HG02623 (cell line): ENCODE measurements at regions not wholly inside any gene's neighbourhood (a gene's known extent, or its start where the extent isn't known, plus 50 kb on each side); places are given as distances from the start of the nearest gene placed in this dataset.

Source experiments
- ATAC-seq: cut with Tn5 transposase; IDR thresholded peaks from one replicate; pipeline ENCODE4 v1.9.1; 2021; ENCODE audit warnings: moderate library complexity; ENCODE audit not compliant: unreplicated experiment

GRCh38 chr6:77181749-77182148, 281.5 kb downstream of the HTR1B start:
- no peak for ATAC-seq

GRCh38 chr6:77180326-77180725, 283.0 kb downstream of the HTR1B start:
- ATAC-seq: no peak

GRCh38 chr6:77178821-77179220, 284.5 kb downstream of the HTR1B start:
- no peak for ATAC-seq

- ATAC-seq: no peak
Observed at GRCh38 chr6:77177470-77177869, 285.8 kb downstream of the HTR1B start.

- ATAC-seq: no peak
Observed at GRCh38 chr6:77173472-77174074, 289.7 kb downstream of the HTR1B start.

- ATAC-seq: no peak
Observed at GRCh38 chr6:77172578-77172977, 290.7 kb downstream of the HTR1B start.

- no peak for ATAC-seq
Observed at GRCh38 chr6:77159730-77160129, 303.6 kb downstream of the HTR1B start.

- no peak for ATAC-seq
Observed at GRCh38 chr6:77151241-77151640, 312.1 kb downstream of the HTR1B start.

- no peak for ATAC-seq
Observed at GRCh38 chr6:77150736-77151135, 312.6 kb downstream of the HTR1B start.

- ATAC-seq: no peak
Observed at GRCh38 chr6:77145244-77145643, 318.0 kb downstream of the HTR1B start.

GRCh38 chr6:77143659-77144447, 319.4 kb downstream of the HTR1B start:
- no peak for ATAC-seq

- ATAC-seq: no peak
Observed at GRCh38 chr6:77136086-77136485, 327.2 kb downstream of the HTR1B start.

GRCh38 chr6:77133031-77133430, 330.3 kb downstream of the HTR1B start:
- no peak for ATAC-seq

- no peak for ATAC-seq
Observed at GRCh38 chr6:77131426-77131825, 331.9 kb downstream of the HTR1B start.

GRCh38 chr6:77124604-77125003, 338.7 kb downstream of the HTR1B start:
- no peak for ATAC-seq

GRCh38 chr6:77123527-77123926, 339.8 kb downstream of the HTR1B start:
- ATAC-seq: no peak

GRCh38 chr6:77106992-77107391, 356.3 kb downstream of the HTR1B start:
- no peak for ATAC-seq

- ATAC-seq: no peak
Observed at GRCh38 chr6:77105091-77105490, 358.2 kb downstream of the HTR1B start.

GRCh38 chr6:77097940-77098339, 365.4 kb downstream of the HTR1B start:
- no peak for ATAC-seq

GRCh38 chr6:77095936-77096627, 367.2 kb downstream of the HTR1B start:
- ATAC-seq: no peak

- ATAC-seq: no peak
Observed at GRCh38 chr6:77094821-77095220, 368.5 kb downstream of the HTR1B start.

GRCh38 chr6:77092971-77093370, 370.3 kb downstream of the HTR1B start:
- ATAC-seq: no peak
